SU-DHL-6 (cell line): ENCODE measurements at regions not wholly inside any gene's neighbourhood (a gene's known extent, or its start where the extent isn't known, plus 50 kb on each side); places are given as distances from the start of the nearest gene placed in this dataset.

Experiments
- EZH2phosphoT487 ChIP-seq: fragments of 200-600 bp; sonication (generic), shearing (Covaris generic); conservative IDR thresholded peaks from 2 replicates; pipeline ENCODE4 v1.6.1; 2018; ENCODE audit warnings: mild to moderate bottlenecking, antibody characterized with exemption, low read length, moderate library complexity, mixed read lengths
- TF ChIP-seq, protein P1 (sequence below): fragments of 200-600 bp; sonication (generic); IDR thresholded peaks from one replicate; pipeline ENCODE4 v1.5.1; 2017; ENCODE audit warnings: antibody characterized with exemption, mild to moderate bottlenecking, low read length, moderate library complexity; ENCODE audit not compliant: insufficient read depth, poor library complexity, severe bottlenecking

DNA sequence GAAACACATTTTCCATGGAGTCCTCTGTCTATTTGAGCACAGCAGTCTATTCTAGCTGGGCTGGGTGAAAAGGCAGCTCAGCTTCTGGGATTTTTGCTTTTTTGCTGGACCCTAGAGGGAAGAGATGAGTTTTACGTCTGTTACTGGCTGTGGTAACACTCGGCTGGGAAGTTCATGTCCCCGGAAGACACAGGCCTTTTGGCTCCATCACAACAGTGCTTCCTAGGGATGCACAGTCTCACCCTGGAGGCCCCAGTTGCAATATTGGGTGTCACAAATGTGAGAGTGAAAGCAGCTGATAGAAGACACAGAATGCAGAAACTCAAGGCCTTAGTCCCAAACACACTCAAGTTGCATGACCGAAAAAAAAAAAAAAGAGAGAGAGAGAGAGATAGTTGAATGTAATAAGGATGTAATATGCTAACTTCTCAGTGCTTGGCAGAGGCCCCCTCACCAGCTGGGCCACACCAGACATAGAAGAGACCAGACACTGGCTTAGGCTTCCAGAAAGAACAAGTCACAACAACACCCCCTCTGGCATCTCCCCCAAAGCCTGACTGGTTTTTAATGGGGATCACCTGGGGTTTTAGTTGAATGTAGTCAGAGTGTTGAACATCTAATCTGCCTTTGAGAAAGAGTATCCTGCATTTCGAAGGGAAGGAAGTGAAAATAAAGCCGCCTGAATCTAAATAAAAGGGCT lies 545.4 kb upstream of the FZD8 start:
- TF ChIP-seq, protein P1, sequence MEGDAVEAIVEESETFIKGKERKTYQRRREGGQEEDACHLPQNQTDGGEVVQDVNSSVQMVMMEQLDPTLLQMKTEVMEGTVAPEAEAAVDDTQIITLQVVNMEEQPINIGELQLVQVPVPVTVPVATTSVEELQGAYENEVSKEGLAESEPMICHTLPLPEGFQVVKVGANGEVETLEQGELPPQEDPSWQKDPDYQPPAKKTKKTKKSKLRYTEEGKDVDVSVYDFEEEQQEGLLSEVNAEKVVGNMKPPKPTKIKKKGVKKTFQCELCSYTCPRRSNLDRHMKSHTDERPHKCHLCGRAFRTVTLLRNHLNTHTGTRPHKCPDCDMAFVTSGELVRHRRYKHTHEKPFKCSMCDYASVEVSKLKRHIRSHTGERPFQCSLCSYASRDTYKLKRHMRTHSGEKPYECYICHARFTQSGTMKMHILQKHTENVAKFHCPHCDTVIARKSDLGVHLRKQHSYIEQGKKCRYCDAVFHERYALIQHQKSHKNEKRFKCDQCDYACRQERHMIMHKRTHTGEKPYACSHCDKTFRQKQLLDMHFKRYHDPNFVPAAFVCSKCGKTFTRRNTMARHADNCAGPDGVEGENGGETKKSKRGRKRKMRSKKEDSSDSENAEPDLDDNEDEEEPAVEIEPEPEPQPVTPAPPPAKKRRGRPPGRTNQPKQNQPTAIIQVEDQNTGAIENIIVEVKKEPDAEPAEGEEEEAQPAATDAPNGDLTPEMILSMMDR: no peak
- TF ChIP-seq EZH2phosphoT487: no peak
